HepG2 (cell line): ENCODE measurements at regions not wholly inside any gene's neighbourhood (a gene's known extent, or its start where the extent isn't known, plus 50 kb on each side); places are given as distances from the start of the nearest gene placed in this dataset.

Experiments
- AKNA ChIP-seq: sonication (generic); formaldehyde crosslinking; IDR thresholded peaks from 2 replicates; pipeline ENCODE4 v1.4.0; 2020; ENCODE audit warnings: missing genetic modification reagents, borderline replicate concordance
- ATRX ChIP-seq: sonication (generic); formaldehyde crosslinking; IDR thresholded peaks from 2 replicates; pipeline ENCODE4 v1.4.0; 2020; ENCODE audit warnings: missing genetic modification reagents, borderline replicate concordance
- FOXC1 ChIP-seq: sonication (generic); formaldehyde crosslinking; IDR thresholded peaks from 2 replicates; pipeline ENCODE4 v1.8.0; 2022; ENCODE audit warnings: mild to moderate bottlenecking, missing genetic modification reagents, borderline replicate concordance
- FUBP1 ChIP-seq: sonication (generic); formaldehyde crosslinking; IDR thresholded peaks from 2 replicates; pipeline ENCODE4 v1.5.1; 2020; ENCODE audit warnings: missing genetic modification reagents, mild to moderate bottlenecking, borderline replicate concordance
- GATAD1 ChIP-seq: IDR thresholded peaks from 2 replicates; pipeline ENCODE4 v1.6.1; 2016; ENCODE audit warnings: missing genetic modification reagents, missing compliant biosample characterization
- HOXA3 ChIP-seq: sonication (generic); formaldehyde crosslinking; IDR thresholded peaks from 2 replicates; pipeline ENCODE4 v1.5.0; 2020; ENCODE audit warnings: missing genetic modification reagents
- SOX13 ChIP-seq, 3 experiments: fragments of 450-650 bp in 1 of 3; sonication (generic) in 1 of 3; formaldehyde crosslinking in 1 of 3; IDR thresholded peaks in 2 of 3; conservative IDR thresholded peaks in 1 of 3; 2 replicates each; pipeline versions ENCODE4 v1.5.0 to v1.6.1; 2016 to 2020; ENCODE audit warnings: antibody characterized with exemption in 1 of 3, mild to moderate bottlenecking in 1 of 3, missing compliant biosample characterization in 1 of 3, missing genetic modification reagents in 1 of 3, moderate library complexity in 1 of 3
- UBTF ChIP-seq: sonication (generic); formaldehyde crosslinking; IDR thresholded peaks from 2 replicates; pipeline ENCODE4 v1.4.0; 2020; ENCODE audit warnings: mild to moderate bottlenecking, missing genetic modification reagents
- ZNF629 ChIP-seq: sonication (generic); formaldehyde crosslinking; conservative IDR thresholded peaks from 2 replicates; pipeline ENCODE4 v1.5.0; 2020; ENCODE audit warnings: missing genetic modification reagents

DNA sequence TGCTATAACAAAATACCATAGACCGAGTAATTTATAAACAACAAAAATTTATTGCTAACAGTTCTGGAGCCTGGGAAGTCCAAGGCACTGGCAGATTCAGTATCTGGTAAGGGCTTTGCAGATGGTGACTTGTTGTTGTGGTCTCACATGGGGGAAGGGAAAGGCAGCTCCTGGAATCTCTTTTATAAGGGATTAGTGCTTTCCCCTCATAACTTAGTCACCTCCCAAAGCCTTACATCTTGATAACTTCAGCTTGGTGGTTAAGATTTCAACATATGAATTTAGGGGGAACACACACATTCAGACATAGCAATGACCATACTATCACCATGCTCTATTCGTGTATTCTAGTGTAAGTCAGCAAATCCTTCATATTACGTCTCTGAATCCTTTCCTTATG, 447.6 kb upstream of the TCF4 start (continued):
- TF ChIP-seq AKNA (CRISPR knock-in tag), result no peak
- no peak for TF ChIP-seq FUBP1
- TF ChIP-seq SOX13 (IDR thresholded peaks at IDR 0.05), result no peak
- TF ChIP-seq SOX13 (CRISPR knock-in tag; conservative IDR thresholded peaks at IDR 0.05 in 1 of 2, IDR thresholded peaks at IDR 0.05 in 1 of 2), result no peak
- no peak for TF ChIP-seq FOXC1 (CRISPR knock-in tag)
- no peak for TF ChIP-seq ZNF629 (CRISPR knock-in tag)
- no peak for TF ChIP-seq ATRX (CRISPR knock-in tag)
- no peak for TF ChIP-seq GATAD1 (CRISPR knock-in tag)
- TF ChIP-seq HOXA3 (CRISPR knock-in tag), result no peak
- no peak for TF ChIP-seq UBTF (CRISPR knock-in tag)
